HEK293T (cell line): ENCODE measurements at regions not wholly inside any gene's neighbourhood (a gene's known extent, or its start where the extent isn't known, plus 50 kb on each side); places are given as distances from the start of the nearest gene placed in this dataset.

ENCODE experiments used
- BHLHE40 ChIP-seq: fragments of 450-650 bp; IDR thresholded peaks from 2 replicates; pipeline ENCODE4 v1.6.1; 2016; ENCODE audit warnings: mild to moderate bottlenecking, moderate library complexity, borderline replicate concordance
- CTBP1 ChIP-seq: fragments of 450-650 bp; IDR thresholded peaks from 2 replicates; pipeline ENCODE4 v1.6.1; 2016; ENCODE audit warnings: borderline replicate concordance
- ELF4 ChIP-seq: fragments of 450-650 bp; IDR thresholded peaks from 2 replicates; pipeline ENCODE4 v1.6.1; 2017; ENCODE audit warnings: antibody characterized with exemption
- FOXA1 ChIP-seq: fragments of 450-650 bp; IDR thresholded peaks from 2 replicates; pipeline ENCODE4 v1.6.1; 2016; ENCODE audit warnings: mild to moderate bottlenecking
- LEF1 ChIP-seq: fragments of 450-650 bp; IDR thresholded peaks from 2 replicates; pipeline ENCODE4 v1.6.1; 2017; ENCODE audit warnings: mild to moderate bottlenecking, borderline replicate concordance
- NFRKB ChIP-seq: fragments of 450-650 bp; IDR thresholded peaks from 2 replicates; pipeline ENCODE4 v1.6.1; 2016; ENCODE audit warnings: mild to moderate bottlenecking, moderate library complexity
- SP1 ChIP-seq: fragments of 450-650 bp; IDR thresholded peaks from 2 replicates; pipeline ENCODE4 v1.6.1; 2017
- TARDBP ChIP-seq: fragments of 450-650 bp; IDR thresholded peaks from 2 replicates; pipeline ENCODE4 v1.6.1; 2016
- ZNF384 ChIP-seq: fragments of 450-650 bp; IDR thresholded peaks from 2 replicates; pipeline ENCODE4 v1.6.1; 2016
- TF ChIP-seq, protein P1 (sequence below): fragments of 450-650 bp; IDR thresholded peaks from 2 replicates; pipeline ENCODE4 v1.6.1; 2016

DNA sequence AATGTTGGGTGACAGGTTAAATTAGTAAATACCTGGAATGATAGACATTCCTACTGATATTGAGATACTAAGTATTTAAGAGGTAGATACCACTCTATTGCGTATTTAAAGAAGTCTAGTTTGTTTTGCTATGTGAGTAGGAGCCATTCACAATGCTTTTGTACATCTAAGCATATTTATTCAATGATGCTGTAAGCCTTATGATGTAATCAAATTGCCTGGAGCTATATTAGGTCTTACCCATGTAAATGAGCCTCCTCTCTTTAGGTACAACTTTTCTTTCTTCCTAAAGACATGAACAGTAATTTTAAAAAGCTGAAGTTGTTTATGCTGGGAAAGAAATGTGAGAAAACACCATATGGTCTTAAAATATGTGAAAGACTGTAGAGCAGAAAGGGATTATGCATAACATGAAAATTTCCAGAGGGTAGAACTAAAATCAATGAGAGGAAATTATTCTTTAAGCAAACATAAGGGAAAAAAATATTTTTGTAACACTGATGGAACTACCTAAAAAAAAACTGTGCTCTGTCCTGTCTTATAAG, 526.7 kb downstream of the EPHA7 start:
- TF ChIP-seq BHLHE40, result no peak
- no peak for TF ChIP-seq ZNF384
- TF ChIP-seq NFRKB, result no peak
- no peak for TF ChIP-seq SP1
- no peak for TF ChIP-seq TARDBP
- no peak for TF ChIP-seq LEF1
- TF ChIP-seq, protein P1, sequence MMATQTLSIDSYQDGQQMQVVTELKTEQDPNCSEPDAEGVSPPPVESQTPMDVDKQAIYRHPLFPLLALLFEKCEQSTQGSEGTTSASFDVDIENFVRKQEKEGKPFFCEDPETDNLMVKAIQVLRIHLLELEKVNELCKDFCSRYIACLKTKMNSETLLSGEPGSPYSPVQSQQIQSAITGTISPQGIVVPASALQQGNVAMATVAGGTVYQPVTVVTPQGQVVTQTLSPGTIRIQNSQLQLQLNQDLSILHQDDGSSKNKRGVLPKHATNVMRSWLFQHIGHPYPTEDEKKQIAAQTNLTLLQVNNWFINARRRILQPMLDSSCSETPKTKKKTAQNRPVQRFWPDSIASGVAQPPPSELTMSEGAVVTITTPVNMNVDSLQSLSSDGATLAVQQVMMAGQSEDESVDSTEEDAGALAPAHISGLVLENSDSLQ, result no peak
- TF ChIP-seq ELF4, result no peak
- TF ChIP-seq CTBP1, result no peak
- no peak for TF ChIP-seq FOXA1
